Activated T-helper 2 cell treated with anti-CD3 and anti-CD28 coated beads, Interferon-gamma antibody, Interleukin-2, Interleukin-4, amounts not matched to agents 10 μg/mL and 5 μg/mL and 100 μg/mL, durations not matched to agents 14 hours and 24 hours and 36 hours (primary cell): ENCODE measurements at regions not wholly inside any gene's neighbourhood (a gene's known extent, or its start where the extent isn't known, plus 50 kb on each side); places are given as distances from the start of the nearest gene placed in this dataset.
"Not testable (repeated sequence)": the region's sequence is repeated elsewhere in the genome, so short reads cannot be mapped to it uniquely, and the experiment has no call there.

Experiments
- DNase-seq: peaks from one replicate; pipeline ENCODE4 v3.0.0; 2021; ENCODE audit warnings: low spot score
- H3K27ac Mint-ChIP-seq: one replicate; pipeline ENCODE4 v1.8.0; 2021; ENCODE audit warnings: mixed read lengths
- H3K27me3 Mint-ChIP-seq: one replicate; pipeline ENCODE4 v1.8.0; 2021; ENCODE audit warnings: low read depth, mixed read lengths
- H3K36me3 Mint-ChIP-seq: one replicate; pipeline ENCODE4 v1.8.0; 2021; ENCODE audit warnings: low read depth, mixed read lengths
- H3K4me1 Mint-ChIP-seq: one replicate; pipeline ENCODE4 v1.8.0; 2021; ENCODE audit warnings: low read depth, mixed read lengths
- H3K4me3 Mint-ChIP-seq: one replicate; pipeline ENCODE4 v1.8.0; 2021; ENCODE audit warnings: low read depth, mild to moderate bottlenecking, moderate library complexity, mixed read lengths
- H3K9me3 Mint-ChIP-seq: one replicate; pipeline ENCODE4 v1.8.0; 2021; ENCODE audit warnings: mixed read lengths
- intact Hi-C: fragments of 100-400 bp; cut with micrococcal nuclease; formaldehyde crosslinking; loops from one replicate; pipeline ENCODE4 v1.15.1; 2023

GRCh38 chr1:29762635-29763034, 526.3 kb downstream of the PTPRU start:
- Mint-ChIP-seq H3K4me1 (no peaks in the 10 kb centered on the region), H3K27ac (no peak overlapping the region), H3K9me3 (no peaks in the 10 kb centered on the region), H3K36me3 (no peaks in the 10 kb centered on the region), H3K4me3 (no peak overlapping the region), H3K27me3 (peaks cover 9% of the 10 kb centered on the region)
- no peak for DNase-seq
- intact Hi-C loops = no loop called here

GRCh38 chr1:29761159-29761928, 525.0 kb downstream of the PTPRU start:
- no peaks in the 10 kb centered on the region for H3K9me3 Mint-ChIP-seq
- H3K27me3 Mint-ChIP-seq = peaks cover 7% of the 10 kb centered on the region
- no peaks in the 10 kb centered on the region for H3K36me3 Mint-ChIP-seq
- intact Hi-C loops = no loop called here
- H3K4me1 Mint-ChIP-seq = no peaks in the 10 kb centered on the region
- no peak overlapping the region for H3K27ac Mint-ChIP-seq
- no peak overlapping the region for H3K4me3 Mint-ChIP-seq
- no peak for DNase-seq

- H3K27ac Mint-ChIP-seq = no peak overlapping the region
- H3K4me3 Mint-ChIP-seq = no peak overlapping the region
- intact Hi-C loops = no loop called here
- no peaks in the 10 kb centered on the region for H3K9me3 Mint-ChIP-seq
- no peak for DNase-seq
- no peaks in the 10 kb centered on the region for H3K36me3 Mint-ChIP-seq
- no peaks in the 10 kb centered on the region for H3K4me1 Mint-ChIP-seq
- H3K27me3 Mint-ChIP-seq = peaks cover 6% of the 10 kb centered on the region
These were observed 523.8 kb downstream of the PTPRU start for GRCh38 chr1:29760067-29760564.

- intact Hi-C loops = no loop called here
- Mint-ChIP-seq H3K27ac (no peak overlapping the region), H3K9me3 (no peaks in the 10 kb centered on the region), H3K4me3 (no peak overlapping the region), H3K36me3 (no peaks in the 10 kb centered on the region), H3K4me1 (no peaks in the 10 kb centered on the region), H3K27me3 (peaks cover 1% of the 10 kb centered on the region)
- no peak for DNase-seq
These were observed 522.6 kb downstream of the PTPRU start for GRCh38 chr1:29758781-29759499.

GRCh38 chr1:29757866-29758780, 521.8 kb downstream of the PTPRU start:
- no peak overlapping the region for H3K27ac Mint-ChIP-seq
- H3K4me3 Mint-ChIP-seq = no peak overlapping the region
- H3K36me3 Mint-ChIP-seq = no peaks in the 10 kb centered on the region
- intact Hi-C loops = no loop called here
- no peak for DNase-seq
- no peaks in the 10 kb centered on the region for H3K9me3 Mint-ChIP-seq
- H3K4me1 Mint-ChIP-seq = no peaks in the 10 kb centered on the region
- no peaks in the 10 kb centered on the region for H3K27me3 Mint-ChIP-seq

GRCh38 chr1:29756901-29757725, 520.8 kb downstream of the PTPRU start:
- DNase-seq = no peak
- no peaks in the 10 kb centered on the region for H3K36me3 Mint-ChIP-seq
- no peaks in the 10 kb centered on the region for H3K4me1 Mint-ChIP-seq
- no peak overlapping the region for H3K27ac Mint-ChIP-seq
- no peaks in the 10 kb centered on the region for H3K9me3 Mint-ChIP-seq
- intact Hi-C loops = no loop called here
- no peak overlapping the region for H3K4me3 Mint-ChIP-seq
- no peaks in the 10 kb centered on the region for H3K27me3 Mint-ChIP-seq

GRCh38 chr1:29756498-29756897, 520.2 kb downstream of the PTPRU start:
- H3K4me1 Mint-ChIP-seq = no peaks in the 10 kb centered on the region
- no peak overlapping the region for H3K4me3 Mint-ChIP-seq
- H3K27me3 Mint-ChIP-seq = no peaks in the 10 kb centered on the region
- intact Hi-C loops = no loop called here
- no peak overlapping the region for H3K27ac Mint-ChIP-seq
- H3K36me3 Mint-ChIP-seq = no peaks in the 10 kb centered on the region
- no peaks in the 10 kb centered on the region for H3K9me3 Mint-ChIP-seq
- DNase-seq = no peak

- H3K4me3 Mint-ChIP-seq = no peak overlapping the region
- H3K4me1 Mint-ChIP-seq = no peaks in the 10 kb centered on the region
- H3K27ac Mint-ChIP-seq = no peak overlapping the region
- intact Hi-C loops = no loop called here
- DNase-seq = no peak
- no peaks in the 10 kb centered on the region for H3K36me3 Mint-ChIP-seq
- no peaks in the 10 kb centered on the region for H3K27me3 Mint-ChIP-seq
- H3K9me3 Mint-ChIP-seq = no peaks in the 10 kb centered on the region
These were observed 519.8 kb downstream of the PTPRU start for GRCh38 chr1:29756085-29756484.

GRCh38 chr1:29755412-29756015, 519.2 kb downstream of the PTPRU start:
- H3K27me3 Mint-ChIP-seq, H3K4me3 Mint-ChIP-seq, H3K9me3 Mint-ChIP-seq, DNase-seq, H3K36me3 Mint-ChIP-seq, intact Hi-C loops, H3K4me1 Mint-ChIP-seq, H3K27ac Mint-ChIP-seq: not testable (repeated sequence)

GRCh38 chr1:29754573-29755375, 518.5 kb downstream of the PTPRU start:
- peaks cover 2% of the 10 kb centered on the region for H3K27me3 Mint-ChIP-seq
- no peak for DNase-seq
- no peaks in the 10 kb centered on the region for H3K9me3 Mint-ChIP-seq
- H3K36me3 Mint-ChIP-seq = no peaks in the 10 kb centered on the region
- H3K4me1 Mint-ChIP-seq = no peaks in the 10 kb centered on the region
- H3K4me3 Mint-ChIP-seq = no peak overlapping the region
- H3K27ac Mint-ChIP-seq = no peak overlapping the region
- intact Hi-C loops = no loop called here

- DNase-seq = no peak
- H3K9me3 Mint-ChIP-seq = no peaks in the 10 kb centered on the region
- peaks cover 2% of the 10 kb centered on the region for H3K27me3 Mint-ChIP-seq
- H3K27ac Mint-ChIP-seq = no peak overlapping the region
- intact Hi-C loops = no loop called here
- H3K4me1 Mint-ChIP-seq = no peaks in the 10 kb centered on the region
- H3K4me3 Mint-ChIP-seq = no peak overlapping the region
- H3K36me3 Mint-ChIP-seq = no peaks in the 10 kb centered on the region
These were observed 517.6 kb downstream of the PTPRU start for GRCh38 chr1:29753771-29754572.
